ENCODE measurements at regions not wholly inside any gene's neighbourhood (a gene's known extent, or its start where the extent isn't known, plus 50 kb on each side); places are given as distances from the start of the nearest gene placed in this dataset.

GRCh38 chr7:51660516-51660915 is 343.9 kb upstream of the COBL start:
- TF ChIP-seq CTCF (IDR thresholded peaks at IDR 0.05; ENCODE audit: low read depth, low read length, poor library complexity, severe bottlenecking) (no peak), EZH2phosphoT487 (IDR thresholded peaks at IDR 0.05; ENCODE audit: borderline replicate concordance, low read length) (no peak)

Data from DOHH2 (cell line).